Renal pelvis (tissue), 1 donor: ENCODE measurements at regions not wholly inside any gene's neighbourhood (a gene's known extent, or its start where the extent isn't known, plus 50 kb on each side); places are given as distances from the start of the nearest gene placed in this dataset.

ENCODE experiments used
- DNase-seq: peaks from one replicate; pipeline ENCODE4 v3.0.0-alpha.2; 2013

DNA sequence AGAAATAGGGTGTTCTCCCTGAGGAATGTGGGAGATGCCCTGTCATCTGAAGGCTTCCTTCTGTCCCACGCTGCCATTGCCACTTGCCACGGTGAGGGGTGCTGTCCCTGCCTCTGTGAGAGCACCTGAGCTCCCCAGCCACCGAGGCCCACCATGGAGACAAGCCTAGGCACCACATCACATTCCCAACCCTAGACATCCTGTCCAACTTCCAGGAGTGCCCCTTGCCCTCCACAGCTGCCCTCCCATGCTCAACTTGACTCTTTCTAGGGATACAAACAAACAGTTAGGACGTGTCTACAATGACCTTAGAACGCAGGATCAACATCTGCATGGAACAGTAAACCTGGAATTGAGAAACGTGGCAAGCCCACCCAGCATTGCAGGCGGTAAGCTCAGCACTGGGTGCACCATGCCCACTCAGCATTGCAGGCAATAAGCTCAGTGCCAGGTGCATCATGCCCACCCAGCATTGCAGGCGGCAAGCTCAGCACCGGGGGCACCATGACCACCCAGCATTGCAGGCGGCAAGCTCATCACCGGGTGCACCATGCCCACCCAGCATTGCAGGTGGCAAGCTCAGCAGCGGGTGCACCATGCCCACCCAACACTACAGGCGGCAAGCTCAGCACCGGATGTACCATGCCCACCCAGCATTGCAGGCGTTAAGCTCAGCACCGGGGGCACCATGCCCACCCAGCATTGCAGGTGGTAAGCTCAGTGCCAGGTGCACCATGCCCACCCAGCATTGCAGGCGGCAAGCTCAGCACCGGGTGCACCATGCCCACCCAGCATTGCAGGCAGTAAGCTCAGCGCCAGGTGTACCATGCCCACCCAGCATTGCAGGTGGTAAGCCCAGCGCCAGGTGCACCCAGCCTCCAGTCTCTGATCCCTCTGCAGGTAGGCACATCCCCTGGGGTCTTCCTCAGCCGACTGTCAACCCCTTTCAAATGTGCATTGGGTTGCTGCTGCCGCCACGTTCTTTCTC, 1463.9 kb downstream of the TBC1D22A start:
- DNase-seq, result no peak

DNA sequence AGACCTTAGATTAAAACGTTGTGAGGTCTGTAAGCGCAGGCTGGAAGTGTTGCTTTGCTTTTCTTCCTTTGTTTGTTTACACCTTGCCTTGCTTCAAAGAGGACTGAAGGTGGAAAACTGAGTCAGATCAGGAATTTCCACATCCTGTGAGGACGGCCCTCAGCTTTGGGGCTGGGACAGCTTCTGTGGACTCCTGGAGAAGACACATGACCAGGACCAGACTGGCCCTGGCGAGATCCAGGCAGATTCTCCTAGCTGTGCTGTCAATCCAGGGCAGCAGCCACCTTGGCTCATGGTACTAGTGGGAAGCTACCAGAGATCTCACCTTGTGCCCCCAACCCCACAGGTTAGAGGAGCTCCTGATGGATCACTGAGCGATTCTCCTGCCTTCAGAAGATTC, 1461.9 kb downstream of the TBC1D22A start:
- DNase-seq, result no peak

DNA sequence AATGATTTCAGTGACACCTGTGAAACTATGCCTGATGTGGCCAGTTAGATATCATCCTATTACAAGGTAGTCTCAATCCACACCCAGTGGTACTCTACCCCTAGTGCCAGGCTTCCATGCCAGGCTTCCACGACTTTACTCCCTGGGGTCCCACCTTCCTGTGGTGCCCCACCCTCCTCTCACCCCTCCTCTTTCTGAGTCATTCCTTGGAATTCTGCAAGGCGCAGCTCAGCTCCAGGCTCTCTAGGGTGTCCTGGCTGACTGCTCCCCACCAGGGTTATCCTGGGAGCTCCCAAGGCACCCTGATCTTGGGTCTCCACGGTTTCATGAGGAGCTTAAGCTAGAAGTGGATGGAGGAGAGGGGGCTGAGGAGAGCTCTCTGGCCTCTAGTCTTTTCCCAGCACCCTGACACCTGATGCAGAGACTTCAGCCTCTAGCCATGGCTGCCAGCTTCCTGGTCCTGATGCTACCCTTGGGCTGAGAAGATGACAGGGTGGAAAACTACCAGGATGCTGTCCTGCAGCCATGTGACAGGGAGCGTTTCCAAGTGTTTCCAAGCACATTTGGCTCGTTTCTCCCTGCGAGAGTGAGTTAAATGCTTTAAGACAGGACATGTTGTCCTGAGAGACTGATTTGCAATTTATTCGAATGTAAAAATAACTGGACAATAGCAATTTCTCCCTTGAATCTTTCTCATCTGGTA, 1461.2 kb downstream of the TBC1D22A start:
- no peak for DNase-seq

DNA sequence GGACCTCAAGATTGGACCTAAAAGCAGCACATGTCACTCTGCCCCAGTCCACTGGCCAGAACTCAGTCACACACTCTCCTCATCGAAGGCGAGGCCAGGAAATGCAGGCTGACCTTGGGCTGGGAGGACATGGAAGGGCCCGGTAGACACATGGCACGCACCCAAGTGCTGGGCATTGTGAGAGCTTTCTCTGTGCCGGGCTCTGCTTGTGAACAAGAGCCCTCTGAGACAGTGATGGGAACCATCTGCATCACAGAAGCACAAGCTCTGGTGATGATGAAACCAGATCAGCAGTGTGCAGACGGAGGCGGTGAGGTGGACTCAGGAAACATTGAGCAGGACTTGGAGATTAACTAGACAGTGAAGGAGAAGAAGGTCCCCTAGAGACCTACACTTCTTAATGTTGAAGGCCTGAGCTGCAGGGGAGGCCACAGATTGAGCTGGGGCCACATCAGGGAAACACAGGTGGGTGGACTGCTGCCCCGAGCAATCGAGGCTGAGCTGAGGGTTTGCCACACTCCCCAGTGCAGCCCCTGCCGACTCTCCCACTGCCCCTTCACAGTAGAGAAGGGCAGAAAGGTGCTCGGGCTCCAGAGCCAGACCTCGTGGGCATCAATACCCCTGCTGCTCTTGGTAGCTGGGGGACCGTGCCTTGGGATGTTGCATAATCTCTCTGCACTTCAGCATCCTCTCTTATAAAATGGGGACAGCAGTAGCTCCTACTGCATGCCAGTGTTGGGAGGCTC, 1460.5 kb downstream of the TBC1D22A start:
- no peak for DNase-seq

DNA sequence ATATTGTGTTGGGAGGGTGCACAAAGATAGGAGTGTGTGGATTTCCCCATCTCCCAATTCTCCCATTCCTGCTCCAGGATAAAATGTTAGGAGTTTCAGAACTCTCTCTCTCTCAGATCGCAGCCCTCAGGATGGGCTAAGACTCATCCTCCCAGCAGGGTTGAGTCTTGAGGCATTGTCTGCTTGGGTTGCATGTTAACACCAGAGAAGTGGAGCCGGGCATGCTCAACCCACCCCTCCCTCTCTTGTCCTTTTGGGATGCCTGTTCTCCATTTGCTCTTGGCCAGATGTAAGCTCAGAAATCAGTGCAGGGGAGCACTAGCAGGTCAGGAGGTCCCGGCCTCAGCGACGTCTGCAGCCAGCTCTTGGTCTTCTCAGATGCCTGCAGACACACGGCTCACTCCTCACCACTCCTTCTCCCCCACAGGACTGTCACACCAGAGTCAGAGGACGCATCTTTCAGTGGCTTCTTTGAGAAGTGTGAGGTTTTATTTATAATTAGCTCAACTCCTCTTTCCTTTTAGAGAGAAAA, 1456.5 kb downstream of the TBC1D22A start:
- no peak for DNase-seq

DNA sequence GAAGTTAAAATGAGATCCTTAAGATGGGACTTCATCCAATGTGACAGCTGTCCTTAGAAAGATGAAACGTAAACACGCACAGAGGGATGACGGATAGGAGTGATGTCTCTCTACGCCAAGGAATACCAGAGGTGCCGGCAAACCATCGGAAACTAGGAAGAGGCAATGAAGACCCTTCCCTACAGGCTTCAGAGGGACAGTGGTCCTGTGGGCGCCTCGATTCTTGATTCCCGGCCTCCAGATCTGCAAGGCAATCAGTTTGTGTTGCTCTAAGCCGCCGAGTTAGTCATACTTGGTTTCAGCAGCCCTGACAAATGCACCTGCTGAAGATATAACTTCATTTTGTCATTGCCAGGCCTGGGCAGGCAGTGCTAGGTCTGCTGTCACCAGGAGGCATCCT, 1455.1 kb downstream of the TBC1D22A start:
- no peak for DNase-seq

DNA sequence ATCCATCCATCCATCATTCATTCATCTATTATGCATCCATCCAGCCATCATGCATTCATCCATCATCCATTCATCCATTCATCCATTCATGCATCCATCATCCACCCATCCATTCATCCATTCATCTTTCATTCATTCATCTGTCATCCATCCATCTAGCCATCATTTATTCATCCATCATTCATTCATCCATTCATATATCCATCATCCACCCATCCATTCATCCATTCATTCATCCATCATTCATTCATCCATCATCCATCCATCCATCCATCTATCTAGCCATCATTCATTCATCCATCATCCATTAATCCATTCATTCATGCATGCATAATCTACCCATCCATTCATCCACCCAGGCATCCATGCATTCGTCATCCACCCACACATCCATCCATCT, 1450.3 kb downstream of the TBC1D22A start:
- DNase-seq, result no peak

DNA sequence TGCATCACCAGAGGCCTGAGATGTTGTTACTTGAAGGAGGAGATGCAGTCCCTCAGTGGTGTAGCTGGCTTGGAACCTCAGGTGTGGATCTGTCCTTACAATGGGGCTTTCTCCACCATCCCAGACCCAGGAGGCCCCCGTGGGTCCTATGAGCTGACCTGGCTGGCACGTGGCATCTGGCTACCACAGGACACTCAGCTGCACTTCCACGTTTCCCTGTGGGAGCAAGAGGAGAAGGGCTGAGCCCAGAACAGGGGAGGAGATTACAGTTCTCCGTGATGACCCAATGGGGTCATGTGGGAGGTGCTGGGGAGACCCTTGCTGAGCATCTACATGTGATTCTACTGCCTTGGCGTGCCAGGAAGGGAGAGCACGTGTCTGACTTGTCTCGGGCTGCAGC, 1448.4 kb downstream of the TBC1D22A start:
- no peak for DNase-seq

DNA sequence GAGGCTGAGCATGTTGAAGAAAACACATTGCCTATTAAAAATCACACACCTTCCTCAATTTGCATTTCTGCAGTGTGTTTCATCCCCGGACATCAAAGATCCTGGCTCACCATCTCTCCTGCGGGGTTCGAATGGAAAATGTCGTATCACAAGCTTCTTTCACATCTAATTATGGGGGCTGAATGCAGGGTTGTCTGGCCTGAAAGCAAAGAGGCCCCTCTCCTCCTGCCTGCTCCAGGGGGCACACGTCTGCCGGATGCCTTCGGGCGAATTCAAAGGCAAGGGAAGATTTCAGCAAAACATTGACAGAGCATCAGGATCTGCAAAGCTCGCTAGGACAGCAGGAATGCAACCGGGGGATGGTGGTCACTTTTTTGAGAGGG, 1447.7 kb downstream of the TBC1D22A start:
- no peak for DNase-seq

DNA sequence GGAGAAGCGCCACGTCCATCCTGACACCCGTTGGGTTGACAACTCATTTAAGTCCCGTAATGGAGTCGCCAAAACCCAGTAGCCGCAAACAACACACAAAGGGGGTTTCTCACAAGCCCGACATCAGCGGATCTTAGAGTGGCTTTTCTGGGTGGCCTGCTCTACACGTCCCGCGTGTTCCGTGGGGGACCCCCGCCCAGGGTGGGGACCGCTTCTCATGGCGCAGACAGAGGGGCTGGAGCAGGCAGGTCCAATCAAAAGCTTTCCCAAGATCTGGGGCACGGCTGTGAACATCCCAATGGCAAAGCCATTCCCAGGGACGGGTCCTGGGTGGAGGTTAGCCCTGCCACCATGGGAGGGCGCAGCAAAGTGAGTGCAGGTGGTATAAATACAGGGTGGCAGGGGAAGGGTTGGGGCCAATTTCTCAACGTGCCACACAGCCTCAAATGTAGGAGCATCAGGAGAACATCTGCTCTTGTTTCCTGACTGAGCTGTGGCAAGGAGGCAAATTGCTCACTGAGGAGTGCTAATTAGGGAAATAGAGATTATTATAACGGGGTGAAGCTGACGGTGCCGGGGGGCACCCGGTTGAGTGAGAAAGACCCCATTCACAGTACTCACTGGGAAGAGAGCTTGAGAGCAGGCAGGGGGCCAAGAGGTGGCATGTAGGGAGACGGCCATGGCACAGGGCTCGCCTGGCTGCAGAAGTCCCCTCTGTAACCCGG, 1447.2 kb downstream of the TBC1D22A start:
- DNase-seq, result no peak

DNA sequence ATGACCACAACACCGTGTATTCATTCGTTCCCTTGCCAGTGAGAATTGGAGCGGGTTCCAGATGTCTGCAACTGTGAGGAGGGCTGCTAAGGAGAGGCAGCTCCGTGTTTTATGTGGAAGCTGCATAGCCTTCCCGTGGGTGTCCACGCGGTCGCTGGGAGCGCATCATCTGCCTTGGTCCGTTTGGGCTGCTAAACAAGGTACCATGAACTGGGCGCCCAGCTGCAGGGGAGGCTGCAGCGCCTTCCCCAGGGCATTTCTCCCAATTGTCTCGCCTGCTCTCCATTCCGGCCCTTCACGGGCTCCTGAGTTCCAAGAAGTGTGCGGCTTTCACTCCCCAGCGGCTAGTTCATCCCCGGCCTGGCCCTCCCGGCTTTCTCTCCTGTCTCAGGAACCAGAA, 1446.4 kb downstream of the TBC1D22A start:
- DNase-seq, result no peak

DNA sequence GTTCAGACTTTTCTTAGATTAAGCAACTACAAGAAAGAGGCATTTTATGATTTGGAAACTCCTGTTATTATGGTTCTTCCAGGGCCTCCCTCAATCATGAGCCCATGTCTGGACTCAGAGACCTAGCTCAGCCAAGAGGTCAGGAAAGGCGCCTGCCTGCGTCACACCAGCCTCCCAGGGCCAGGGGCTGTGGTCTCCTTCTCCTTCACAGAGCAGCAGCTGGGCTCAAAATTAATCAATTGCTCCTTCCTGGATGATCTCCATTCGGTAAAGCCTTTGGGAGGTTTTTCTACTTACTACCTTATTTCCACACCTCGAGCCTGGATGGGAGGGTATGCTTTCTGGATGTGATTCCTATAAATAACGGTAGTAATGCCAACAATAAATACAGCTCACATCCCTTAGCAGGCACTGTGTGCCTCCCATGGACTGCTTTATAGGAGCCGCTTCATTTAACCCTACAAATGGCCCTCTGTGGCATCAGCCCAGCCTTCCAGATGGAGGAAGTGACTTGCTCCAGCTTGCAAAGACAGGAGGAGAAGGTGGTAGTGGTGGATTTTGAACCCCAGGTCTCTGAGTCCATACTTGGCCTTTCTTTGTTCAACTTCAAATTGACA, 1445.6 kb downstream of the TBC1D22A start:
- DNase-seq, result no peak

DNA sequence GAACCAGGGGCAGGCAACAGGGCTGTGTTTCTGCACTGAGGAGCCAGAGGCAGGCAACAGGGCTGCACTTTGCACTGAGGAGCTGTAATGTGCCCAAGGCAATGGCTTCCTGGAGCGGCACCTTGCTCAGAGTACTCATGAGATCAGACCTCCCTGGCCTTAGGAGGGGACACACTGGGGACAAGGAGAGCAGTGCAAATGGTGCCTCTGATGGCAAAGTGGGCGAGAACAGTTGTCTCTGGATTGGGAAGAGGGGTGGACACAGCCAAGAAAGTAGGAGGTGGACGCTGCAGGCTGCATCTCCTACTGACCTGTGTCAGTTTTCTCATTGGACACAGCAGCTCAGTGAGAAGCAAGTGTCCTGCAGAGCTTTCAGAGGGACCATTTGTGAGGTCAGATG, 1443.3 kb downstream of the TBC1D22A start:
- DNase-seq, result no peak

DNA sequence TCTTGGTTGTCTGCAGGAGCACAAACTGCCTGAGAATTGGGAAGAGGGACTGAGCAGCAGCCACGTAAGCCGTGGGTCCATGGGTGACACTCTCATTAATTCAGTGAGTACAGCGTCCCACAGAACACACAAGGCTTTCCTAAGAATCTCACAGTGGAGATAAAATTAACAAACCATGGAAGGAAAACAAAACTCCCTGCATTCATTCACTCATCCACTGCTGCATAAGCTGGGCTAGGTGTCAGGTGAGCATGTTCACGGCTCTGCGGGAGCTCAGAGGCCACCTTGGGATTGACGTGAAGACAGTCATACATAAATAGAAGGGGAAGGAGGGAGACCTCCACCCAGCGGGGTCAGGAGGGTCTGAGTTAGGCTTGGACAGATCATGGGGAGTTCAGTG, 1442.7 kb downstream of the TBC1D22A start:
- peak; percentile 56 for DNase-seq

DNA sequence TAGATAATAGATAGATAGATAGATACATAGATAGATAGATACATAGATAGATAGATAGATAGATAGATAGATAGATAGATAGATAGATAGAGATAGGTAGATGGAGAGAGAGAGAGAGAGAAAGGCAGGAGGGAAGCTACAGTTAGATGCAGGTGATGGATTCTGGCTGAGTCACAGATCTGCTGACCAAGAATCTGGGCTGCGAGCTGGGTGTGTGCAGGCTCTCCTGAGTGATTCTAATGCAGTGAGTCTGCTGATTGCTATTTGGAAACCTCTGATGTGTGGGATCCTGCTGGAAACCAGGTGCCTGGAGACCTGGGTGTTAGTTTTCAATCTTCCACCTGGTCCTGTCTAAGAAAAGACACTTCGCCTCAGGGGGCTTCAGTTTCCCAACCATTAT, 1441.8 kb downstream of the TBC1D22A start:
- no peak for DNase-seq

DNA sequence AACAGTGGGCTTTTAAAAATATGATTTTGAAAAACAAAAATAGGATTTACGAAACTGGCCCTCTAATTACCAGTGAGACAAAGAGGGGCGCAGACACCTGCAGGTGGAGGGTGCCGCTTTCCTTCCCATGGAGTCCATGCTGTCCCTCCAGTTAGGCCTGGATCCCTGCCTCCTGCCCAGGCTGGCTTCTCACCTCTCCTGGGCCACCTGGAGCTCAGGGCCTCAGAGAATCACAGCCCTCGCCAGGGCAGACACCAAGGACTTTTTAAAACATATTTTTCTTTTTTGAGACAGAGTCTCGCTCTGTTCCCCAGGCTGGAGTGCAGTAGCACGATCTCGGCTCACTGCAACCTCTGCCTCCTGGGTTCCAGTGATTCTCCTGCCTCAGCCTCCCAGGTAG, 1437.2 kb downstream of the TBC1D22A start:
- no peak for DNase-seq

DNA sequence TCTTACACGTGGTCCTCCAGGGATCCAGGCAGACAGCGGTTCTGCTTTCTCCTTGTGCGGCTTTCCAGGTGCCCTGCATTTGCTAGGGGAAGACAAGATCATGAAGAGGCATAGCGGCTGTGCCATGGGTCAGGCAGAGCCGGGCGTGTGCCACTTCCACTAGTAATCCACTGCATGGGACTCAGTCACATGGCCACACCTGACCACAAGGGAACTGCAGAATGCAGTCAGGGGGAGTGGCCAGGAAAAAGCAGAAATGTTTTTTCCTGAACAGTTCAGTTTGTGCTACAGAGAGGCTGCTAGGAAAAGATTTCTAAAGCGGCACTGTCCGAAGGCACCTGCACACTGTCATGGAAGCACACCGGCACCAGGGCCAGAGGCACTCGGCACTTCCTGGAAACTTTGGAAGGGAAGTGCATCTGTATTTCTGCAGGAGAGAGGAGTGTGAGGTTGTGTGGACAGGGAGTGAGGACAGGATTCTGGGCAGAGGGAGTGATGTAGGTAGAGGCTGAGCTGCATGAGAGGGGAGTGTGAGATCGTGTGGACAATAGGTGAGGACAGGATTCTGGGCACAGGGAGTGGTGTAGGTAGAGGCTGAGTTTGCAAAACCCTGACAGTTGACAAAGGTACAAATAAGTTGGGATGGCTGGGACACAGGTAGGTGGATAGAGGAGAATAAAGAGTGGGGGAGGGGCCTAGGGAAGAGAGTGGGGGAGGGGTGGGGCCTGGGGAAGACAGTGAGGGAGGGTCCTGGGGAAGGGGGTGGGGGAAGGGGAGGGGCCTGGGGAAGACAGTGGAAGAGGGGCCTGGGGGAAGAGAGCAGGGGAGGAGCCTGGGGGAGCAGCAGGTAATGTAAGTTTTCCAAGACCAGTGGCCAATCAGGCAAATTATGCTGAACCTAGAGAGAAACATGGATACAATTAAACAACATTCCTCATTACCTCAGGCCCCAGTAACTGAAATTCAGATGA, 1436.3 kb downstream of the TBC1D22A start:
- no peak for DNase-seq

DNA sequence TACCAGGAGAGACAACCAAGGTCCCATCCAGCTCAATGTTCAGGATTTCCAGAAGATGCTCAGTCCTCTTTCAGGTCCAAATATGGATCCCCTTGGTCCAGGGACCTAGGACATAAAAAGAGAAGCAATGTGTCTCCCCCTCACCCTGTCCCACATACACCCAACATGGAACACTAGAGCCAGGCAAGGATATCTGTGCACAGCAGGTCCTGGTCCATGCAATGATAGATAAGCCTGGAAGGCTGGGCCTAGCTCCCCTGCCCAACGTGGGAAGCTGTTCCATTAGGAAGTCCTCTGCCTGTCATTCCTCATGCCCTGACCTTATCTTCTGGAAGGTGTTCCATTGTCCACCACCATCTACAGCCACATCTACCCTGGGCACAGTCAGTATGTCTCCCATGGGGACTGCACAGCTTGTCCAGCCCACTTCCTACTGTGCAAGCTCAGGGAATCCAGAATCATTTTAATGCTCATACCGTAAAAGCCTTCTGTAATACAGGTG, 1434.8 kb downstream of the TBC1D22A start:
- DNase-seq, result no peak

DNA sequence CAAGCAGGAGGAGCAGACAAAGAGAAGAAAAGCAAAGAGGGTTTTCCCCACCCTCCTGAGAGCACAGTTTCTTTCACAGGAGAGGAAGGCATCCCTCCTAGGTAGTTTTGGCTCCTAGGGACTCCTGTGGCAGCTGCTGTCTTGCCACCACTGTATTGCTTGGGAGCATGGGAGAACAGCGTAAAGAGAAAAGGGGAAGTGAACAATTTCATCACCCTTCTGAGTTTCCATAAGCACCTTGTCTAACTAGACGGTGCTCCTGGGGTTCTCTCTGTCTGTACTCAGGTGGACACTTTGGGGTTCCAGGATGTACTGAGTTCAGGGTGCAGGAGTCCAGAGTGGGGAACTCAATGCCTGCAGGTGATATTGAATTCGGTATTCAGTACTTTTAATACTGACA, 1430.5 kb downstream of the TBC1D22A start:
- no peak for DNase-seq

DNA sequence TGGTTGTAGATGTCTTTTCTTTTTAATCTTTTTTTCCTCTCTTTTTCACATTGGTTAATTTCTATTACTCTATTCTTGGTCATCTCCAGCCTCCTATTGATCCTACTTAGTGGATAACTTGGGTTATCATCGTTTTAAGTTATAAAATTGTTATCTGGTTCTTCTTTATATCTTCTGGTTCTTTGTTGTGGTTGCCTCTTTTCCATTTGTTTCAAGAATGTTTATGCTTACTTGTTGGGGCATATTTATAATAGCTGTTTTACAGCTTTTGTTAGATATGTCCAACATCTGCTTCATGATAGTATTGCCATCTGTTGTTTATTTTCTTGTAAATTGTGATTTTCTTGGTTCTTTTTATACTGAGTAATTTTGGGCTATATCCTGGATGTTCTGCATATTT, 1429.6 kb downstream of the TBC1D22A start:
- DNase-seq, result no peak
